GM04504 (cell line): ENCODE measurements at regions not wholly inside any gene's neighbourhood (a gene's known extent, or its start where the extent isn't known, plus 50 kb on each side); places are given as distances from the start of the nearest gene placed in this dataset.

Experiments
- DNase-seq: peaks from one replicate; pipeline ENCODE4 v3.0.0-alpha.2; 2012; ENCODE audit warnings: low read depth

- no peak for DNase-seq
These were observed 50.9 kb upstream of the FAM169A start for GRCh38 chr5:74916831-74917710.
